Kidney (tissue), 13 donors: ENCODE measurements at regions not wholly inside any gene's neighbourhood (a gene's known extent, or its start where the extent isn't known, plus 50 kb on each side); places are given as distances from the start of the nearest gene placed in this dataset.

ENCODE experiments used
- DNase-seq, 5 donors: peaks; one replicate each; pipeline ENCODE4 v3.0.0-alpha.2; 2013 to 2020
- FAIRE-seq: peaks from 2 replicates; lab custom pipeline; 2012; peaks lifted over from hg19 to GRCh38; lab: Jason Lieb, UNC
- H3K27ac ChIP-seq, 2 donors: one replicate each; pipeline ENCODE4 v1.7.0; 2013; ENCODE audit warnings: low read depth in 2 of 2, low read length in 2 of 2, inconsistent platforms in 1 of 2
- H3K27me3 ChIP-seq: one replicate; pipeline ENCODE4 v1.7.1; 2013; ENCODE audit warnings: low read length, inconsistent platforms; ENCODE audit not compliant: control insufficient read depth, insufficient read depth
- H3K36me3 ChIP-seq, 3 donors: one replicate each; pipeline versions ENCODE4 v1.7.0 to v1.7.1; 2013; ENCODE audit warnings: low read length in 3 of 3, control low read depth in 1 of 3, inconsistent platforms in 1 of 3; ENCODE audit not compliant: insufficient read depth in 3 of 3, control insufficient read depth in 2 of 3
- H3K4me1 ChIP-seq, 3 donors: one replicate each; pipeline versions ENCODE4 v1.7.0 to v1.7.1; 2013; ENCODE audit warnings: low read length in 3 of 3, inconsistent platforms in 1 of 3, low read depth in 1 of 3; ENCODE audit not compliant: control insufficient read depth in 2 of 3, insufficient read depth in 2 of 3
- H3K4me3 ChIP-seq, 3 donors: one replicate each; pipeline versions ENCODE4 v1.7.0 to v1.8.1; 2013; ENCODE audit warnings: low read length in 3 of 3, control low read depth in 1 of 3, inconsistent platforms in 1 of 3
- H3K9ac ChIP-seq, 3 donors: one replicate each; pipeline versions ENCODE4 v1.7.0 to v1.7.1; 2013; ENCODE audit warnings: low read length in 3 of 3, control low read depth in 1 of 3, inconsistent platforms in 1 of 3
- H3K9me3 ChIP-seq, 3 donors: one replicate each; pipeline versions ENCODE4 v1.7.0 to v1.7.1; 2013; ENCODE audit warnings: low read length in 3 of 3, control low read depth in 1 of 3, inconsistent platforms in 1 of 3; ENCODE audit not compliant: control insufficient read depth in 2 of 3, insufficient read depth in 1 of 3
- CTCF ChIP-seq: IDR thresholded peaks from 3 replicates; pipeline ENCODE4 v1.5.1; 2012; ENCODE audit warnings: mild to moderate bottlenecking, moderate library complexity, borderline replicate concordance; ENCODE audit not compliant: insufficient read depth; ENCODE audit errors: extremely low read depth
- intact Hi-C: fragments of 100-400 bp; cut with DNase I; formaldehyde crosslinking; loops from one replicate; pipeline ENCODE4 v1.11.1; 2022
- donor health status: control.
- donor health status: control.
- donor health status: control.
- donor health status: control.
- donor health status: control.
- donor health status: DM: yes; HTN: yes; CAD: no.
- donor health status: Normal renal cell carcinoma (clear cell type).

- intact Hi-C loops, result no loop called here
- DNase-seq (peak in 2 of 5 donors; percentile 31 to 57), FAIRE-seq (no peak)
- H3K9ac ChIP-seq, result no peak overlapping the region
- no peak overlapping the region for H3K4me3 ChIP-seq
- no peak overlapping the region for H3K27ac ChIP-seq
- H3K4me1 ChIP-seq, result no peaks in the 10 kb centered on the region
- no peak for TF ChIP-seq CTCF
- no peaks in the 10 kb centered on the region for H3K9me3 ChIP-seq
- no peaks in the 10 kb centered on the region for H3K27me3 ChIP-seq
- H3K36me3 ChIP-seq, result no peaks in the 10 kb centered on the region
Observed at GRCh38 chr14:89061696-89062095, 237.2 kb downstream of the TTC8 start.

GRCh38 chr14:89065879-89066278 is 241.4 kb downstream of the TTC8 start:
- no peak overlapping the region for H3K27ac ChIP-seq
- H3K36me3 ChIP-seq, result no peaks in the 10 kb centered on the region
- H3K4me1 ChIP-seq, result no peaks in the 10 kb centered on the region
- TF ChIP-seq CTCF, result no peak
- H3K27me3 ChIP-seq, result no peaks in the 10 kb centered on the region
- DNase-seq, result no peak
- no peak overlapping the region for H3K9ac ChIP-seq
- intact Hi-C loops, result no loop called here
- no peaks in the 10 kb centered on the region for H3K9me3 ChIP-seq
- no peak for FAIRE-seq
- H3K4me3 ChIP-seq, result no peak overlapping the region

- intact Hi-C loops, result no loop called here
- Histone ChIP-seq H3K4me3 (no peak overlapping the region), H3K4me1 (no peaks in the 10 kb centered on the region), H3K27me3 (no peaks in the 10 kb centered on the region), H3K9me3 (no peaks in the 10 kb centered on the region), H3K27ac (no peak overlapping the region), H3K9ac (no peak overlapping the region), H3K36me3 (no peaks in the 10 kb centered on the region)
- DNase-seq (no peak), FAIRE-seq (no peak)
- no peak for TF ChIP-seq CTCF
Observed at GRCh38 chr14:89067293-89067972, 243.0 kb downstream of the TTC8 start.
